22Rv1 (cell line): ENCODE measurements at regions not wholly inside any gene's neighbourhood (a gene's known extent, or its start where the extent isn't known, plus 50 kb on each side); places are given as distances from the start of the nearest gene placed in this dataset.

Source experiments
- ZFX ChIP-seq: fragments of 450-650 bp; IDR thresholded peaks from 2 replicates; pipeline ENCODE4 v1.6.1; 2017; ENCODE audit warnings: antibody characterized with exemption, borderline replicate concordance
- TF ChIP-seq, protein P1 (sequence below): fragments of 450-650 bp; IDR thresholded peaks from 2 replicates; pipeline ENCODE4 v1.5.1; 2017; ENCODE audit warnings: mild to moderate bottlenecking

DNA sequence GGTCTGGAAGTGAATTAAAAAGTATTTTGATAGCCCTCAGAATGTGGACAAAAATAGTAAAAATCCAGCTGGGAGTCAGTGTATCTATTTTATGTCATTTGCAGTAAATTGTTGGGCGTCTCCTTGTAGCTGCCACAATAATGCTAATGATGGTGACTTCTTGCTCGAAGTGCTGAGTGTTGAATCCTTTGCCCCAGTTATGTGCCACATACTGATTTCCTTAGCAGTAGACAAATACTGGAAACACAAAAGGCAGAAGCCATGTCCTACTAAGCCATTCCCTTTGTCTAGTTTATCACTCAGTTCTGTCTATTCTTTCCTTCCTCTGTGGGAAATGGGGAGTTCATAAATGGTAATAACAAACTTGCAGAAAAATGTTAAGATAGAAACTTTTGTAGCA is 70.7 kb upstream of the CXADR start:
- TF ChIP-seq, protein P1, sequence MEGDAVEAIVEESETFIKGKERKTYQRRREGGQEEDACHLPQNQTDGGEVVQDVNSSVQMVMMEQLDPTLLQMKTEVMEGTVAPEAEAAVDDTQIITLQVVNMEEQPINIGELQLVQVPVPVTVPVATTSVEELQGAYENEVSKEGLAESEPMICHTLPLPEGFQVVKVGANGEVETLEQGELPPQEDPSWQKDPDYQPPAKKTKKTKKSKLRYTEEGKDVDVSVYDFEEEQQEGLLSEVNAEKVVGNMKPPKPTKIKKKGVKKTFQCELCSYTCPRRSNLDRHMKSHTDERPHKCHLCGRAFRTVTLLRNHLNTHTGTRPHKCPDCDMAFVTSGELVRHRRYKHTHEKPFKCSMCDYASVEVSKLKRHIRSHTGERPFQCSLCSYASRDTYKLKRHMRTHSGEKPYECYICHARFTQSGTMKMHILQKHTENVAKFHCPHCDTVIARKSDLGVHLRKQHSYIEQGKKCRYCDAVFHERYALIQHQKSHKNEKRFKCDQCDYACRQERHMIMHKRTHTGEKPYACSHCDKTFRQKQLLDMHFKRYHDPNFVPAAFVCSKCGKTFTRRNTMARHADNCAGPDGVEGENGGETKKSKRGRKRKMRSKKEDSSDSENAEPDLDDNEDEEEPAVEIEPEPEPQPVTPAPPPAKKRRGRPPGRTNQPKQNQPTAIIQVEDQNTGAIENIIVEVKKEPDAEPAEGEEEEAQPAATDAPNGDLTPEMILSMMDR: no peak
- no peak for TF ChIP-seq ZFX
